ENCODE measurements at regions not wholly inside any gene's neighbourhood (a gene's known extent, or its start where the extent isn't known, plus 50 kb on each side); places are given as distances from the start of the nearest gene placed in this dataset.

GRCh38 chr17:72240333-72240732 is 119.5 kb downstream of the SOX9 start:
- H2AFZ ChIP-seq, result no peak overlapping the region
- H3K9me2 ChIP-seq (ENCODE audit: insufficient read depth), result no peaks in the 10 kb centered on the region
- H3K4me3 ChIP-seq, result no peak overlapping the region
- Mint-ChIP-seq H3K4me3 (no peak overlapping the region), H3K27ac (no peak overlapping the region), H3K4me1 (peaks cover 20% of the 10 kb centered on the region), H3K36me3 (ENCODE audit: low read depth) (peaks cover 7% of the 10 kb centered on the region; the same call in 2 of the 3 replicates), H3K27me3 (ENCODE audit: insufficient read depth, low read depth, poor library complexity) (peaks cover 5% of the 10 kb centered on the region), H3K9me3 (peaks cover 6% of the 10 kb centered on the region; the same call in 2 of the 3 replicates)
- H3K79me2 ChIP-seq (replicated peaks; ENCODE audit: insufficient read depth), result no peaks in the 10 kb centered on the region
- no peaks in the 10 kb centered on the region for H3K36me3 ChIP-seq (ENCODE audit: insufficient read depth)
- peaks cover 13% of the 10 kb centered on the region for H3K4me1 ChIP-seq (ENCODE audit: insufficient read depth)
- no peaks in the 10 kb centered on the region for H4K20me1 ChIP-seq (replicated peaks; ENCODE audit: insufficient read depth)
- H3K4me2 ChIP-seq, result no peak overlapping the region
- no peak for TF ChIP-seq EZH2phosphoT487 (IDR thresholded peaks at IDR 0.05; ENCODE audit: unreplicated experiment)
- TF ChIP-seq, protein P1, sequence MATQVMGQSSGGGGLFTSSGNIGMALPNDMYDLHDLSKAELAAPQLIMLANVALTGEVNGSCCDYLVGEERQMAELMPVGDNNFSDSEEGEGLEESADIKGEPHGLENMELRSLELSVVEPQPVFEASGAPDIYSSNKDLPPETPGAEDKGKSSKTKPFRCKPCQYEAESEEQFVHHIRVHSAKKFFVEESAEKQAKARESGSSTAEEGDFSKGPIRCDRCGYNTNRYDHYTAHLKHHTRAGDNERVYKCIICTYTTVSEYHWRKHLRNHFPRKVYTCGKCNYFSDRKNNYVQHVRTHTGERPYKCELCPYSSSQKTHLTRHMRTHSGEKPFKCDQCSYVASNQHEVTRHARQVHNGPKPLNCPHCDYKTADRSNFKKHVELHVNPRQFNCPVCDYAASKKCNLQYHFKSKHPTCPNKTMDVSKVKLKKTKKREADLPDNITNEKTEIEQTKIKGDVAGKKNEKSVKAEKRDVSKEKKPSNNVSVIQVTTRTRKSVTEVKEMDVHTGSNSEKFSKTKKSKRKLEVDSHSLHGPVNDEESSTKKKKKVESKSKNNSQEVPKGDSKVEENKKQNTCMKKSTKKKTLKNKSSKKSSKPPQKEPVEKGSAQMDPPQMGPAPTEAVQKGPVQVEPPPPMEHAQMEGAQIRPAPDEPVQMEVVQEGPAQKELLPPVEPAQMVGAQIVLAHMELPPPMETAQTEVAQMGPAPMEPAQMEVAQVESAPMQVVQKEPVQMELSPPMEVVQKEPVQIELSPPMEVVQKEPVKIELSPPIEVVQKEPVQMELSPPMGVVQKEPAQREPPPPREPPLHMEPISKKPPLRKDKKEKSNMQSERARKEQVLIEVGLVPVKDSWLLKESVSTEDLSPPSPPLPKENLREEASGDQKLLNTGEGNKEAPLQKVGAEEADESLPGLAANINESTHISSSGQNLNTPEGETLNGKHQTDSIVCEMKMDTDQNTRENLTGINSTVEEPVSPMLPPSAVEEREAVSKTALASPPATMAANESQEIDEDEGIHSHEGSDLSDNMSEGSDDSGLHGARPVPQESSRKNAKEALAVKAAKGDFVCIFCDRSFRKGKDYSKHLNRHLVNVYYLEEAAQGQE (IDR thresholded peaks at IDR 0.05; ENCODE audit: unreplicated experiment), result no peak
- TF ChIP-seq ZNF114 (CRISPR knock-in tag; IDR thresholded peaks at IDR 0.05), result no peak
- TF ChIP-seq JUNB (IDR thresholded peaks at IDR 0.05; ENCODE audit: unreplicated experiment), result no peak
- TF ChIP-seq ETS1 (IDR thresholded peaks at IDR 0.05), result no peak
- TF ChIP-seq EZH2 (IDR thresholded peaks at IDR 0.05; ENCODE audit: low read depth, unreplicated experiment), result no peak
- TF ChIP-seq, protein P2, sequence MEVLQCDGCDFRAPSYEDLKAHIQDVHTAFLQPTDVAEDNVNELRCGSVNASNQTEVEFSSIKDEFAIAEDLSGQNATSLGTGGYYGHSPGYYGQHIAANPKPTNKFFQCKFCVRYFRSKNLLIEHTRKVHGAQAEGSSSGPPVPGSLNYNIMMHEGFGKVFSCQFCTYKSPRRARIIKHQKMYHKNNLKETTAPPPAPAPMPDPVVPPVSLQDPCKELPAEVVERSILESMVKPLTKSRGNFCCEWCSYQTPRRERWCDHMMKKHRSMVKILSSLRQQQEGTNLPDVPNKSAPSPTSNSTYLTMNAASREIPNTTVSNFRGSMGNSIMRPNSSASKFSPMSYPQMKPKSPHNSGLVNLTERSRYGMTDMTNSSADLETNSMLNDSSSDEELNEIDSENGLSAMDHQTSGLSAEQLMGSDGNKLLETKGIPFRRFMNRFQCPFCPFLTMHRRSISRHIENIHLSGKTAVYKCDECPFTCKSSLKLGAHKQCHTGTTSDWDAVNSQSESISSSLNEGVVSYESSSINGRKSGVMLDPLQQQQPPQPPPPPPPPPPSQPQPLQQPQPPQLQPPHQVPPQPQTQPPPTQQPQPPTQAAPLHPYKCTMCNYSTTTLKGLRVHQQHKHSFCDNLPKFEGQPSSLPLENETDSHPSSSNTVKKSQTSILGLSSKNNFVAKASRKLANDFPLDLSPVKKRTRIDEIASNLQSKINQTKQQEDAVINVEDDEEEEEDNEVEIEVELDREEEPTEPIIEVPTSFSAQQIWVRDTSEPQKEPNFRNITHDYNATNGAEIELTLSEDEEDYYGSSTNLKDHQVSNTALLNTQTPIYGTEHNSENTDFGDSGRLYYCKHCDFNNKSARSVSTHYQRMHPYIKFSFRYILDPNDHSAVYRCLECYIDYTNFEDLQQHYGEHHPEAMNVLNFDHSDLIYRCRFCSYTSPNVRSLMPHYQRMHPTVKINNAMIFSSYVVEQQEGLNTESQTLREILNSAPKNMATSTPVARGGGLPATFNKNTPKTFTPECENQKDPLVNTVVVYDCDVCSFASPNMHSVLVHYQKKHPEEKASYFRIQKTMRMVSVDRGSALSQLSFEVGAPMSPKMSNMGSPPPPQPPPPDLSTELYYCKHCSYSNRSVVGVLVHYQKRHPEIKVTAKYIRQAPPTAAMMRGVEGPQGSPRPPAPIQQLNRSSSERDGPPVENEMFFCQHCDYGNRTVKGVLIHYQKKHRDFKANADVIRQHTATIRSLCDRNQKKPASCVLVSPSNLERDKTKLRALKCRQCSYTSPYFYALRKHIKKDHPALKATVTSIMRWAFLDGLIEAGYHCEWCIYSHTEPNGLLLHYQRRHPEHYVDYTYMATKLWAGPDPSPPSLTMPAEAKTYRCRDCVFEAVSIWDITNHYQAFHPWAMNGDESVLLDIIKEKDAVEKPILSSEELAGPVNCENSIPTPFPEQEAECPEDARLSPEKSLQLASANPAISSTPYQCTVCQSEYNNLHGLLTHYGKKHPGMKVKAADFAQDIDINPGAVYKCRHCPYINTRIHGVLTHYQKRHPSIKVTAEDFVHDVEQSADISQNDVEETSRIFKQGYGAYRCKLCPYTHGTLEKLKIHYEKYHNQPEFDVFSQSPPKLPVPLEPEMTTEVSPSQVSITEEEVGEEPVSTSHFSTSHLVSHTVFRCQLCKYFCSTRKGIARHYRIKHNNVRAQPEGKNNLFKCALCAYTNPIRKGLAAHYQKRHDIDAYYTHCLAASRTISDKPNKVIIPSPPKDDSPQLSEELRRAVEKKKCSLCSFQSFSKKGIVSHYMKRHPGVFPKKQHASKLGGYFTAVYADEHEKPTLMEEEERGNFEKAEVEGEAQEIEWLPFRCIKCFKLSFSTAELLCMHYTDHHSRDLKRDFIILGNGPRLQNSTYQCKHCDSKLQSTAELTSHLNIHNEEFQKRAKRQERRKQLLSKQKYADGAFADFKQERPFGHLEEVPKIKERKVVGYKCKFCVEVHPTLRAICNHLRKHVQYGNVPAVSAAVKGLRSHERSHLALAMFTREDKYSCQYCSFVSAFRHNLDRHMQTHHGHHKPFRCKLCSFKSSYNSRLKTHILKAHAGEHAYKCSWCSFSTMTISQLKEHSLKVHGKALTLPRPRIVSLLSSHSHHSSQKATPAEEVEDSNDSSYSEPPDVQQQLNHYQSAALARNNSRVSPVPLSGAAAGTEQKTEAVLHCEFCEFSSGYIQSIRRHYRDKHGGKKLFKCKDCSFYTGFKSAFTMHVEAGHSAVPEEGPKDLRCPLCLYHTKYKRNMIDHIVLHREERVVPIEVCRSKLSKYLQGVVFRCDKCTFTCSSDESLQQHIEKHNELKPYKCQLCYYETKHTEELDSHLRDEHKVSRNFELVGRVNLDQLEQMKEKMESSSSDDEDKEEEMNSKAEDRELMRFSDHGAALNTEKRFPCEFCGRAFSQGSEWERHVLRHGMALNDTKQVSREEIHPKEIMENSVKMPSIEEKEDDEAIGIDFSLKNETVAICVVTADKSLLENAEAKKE (CRISPR knock-in tag; IDR thresholded peaks at IDR 0.05), result no peak
- TF ChIP-seq STAT1 (IDR thresholded peaks at IDR 0.05; ENCODE audit: unreplicated experiment), result no peak
- no peak for TF ChIP-seq ZNF331 (CRISPR knock-in tag; IDR thresholded peaks at IDR 0.05; ENCODE audit: low read depth)
- no peak for TF ChIP-seq POLR2AphosphoS5 (IDR thresholded peaks at IDR 0.05; ENCODE audit: low read depth)
- TF ChIP-seq, protein P3, sequence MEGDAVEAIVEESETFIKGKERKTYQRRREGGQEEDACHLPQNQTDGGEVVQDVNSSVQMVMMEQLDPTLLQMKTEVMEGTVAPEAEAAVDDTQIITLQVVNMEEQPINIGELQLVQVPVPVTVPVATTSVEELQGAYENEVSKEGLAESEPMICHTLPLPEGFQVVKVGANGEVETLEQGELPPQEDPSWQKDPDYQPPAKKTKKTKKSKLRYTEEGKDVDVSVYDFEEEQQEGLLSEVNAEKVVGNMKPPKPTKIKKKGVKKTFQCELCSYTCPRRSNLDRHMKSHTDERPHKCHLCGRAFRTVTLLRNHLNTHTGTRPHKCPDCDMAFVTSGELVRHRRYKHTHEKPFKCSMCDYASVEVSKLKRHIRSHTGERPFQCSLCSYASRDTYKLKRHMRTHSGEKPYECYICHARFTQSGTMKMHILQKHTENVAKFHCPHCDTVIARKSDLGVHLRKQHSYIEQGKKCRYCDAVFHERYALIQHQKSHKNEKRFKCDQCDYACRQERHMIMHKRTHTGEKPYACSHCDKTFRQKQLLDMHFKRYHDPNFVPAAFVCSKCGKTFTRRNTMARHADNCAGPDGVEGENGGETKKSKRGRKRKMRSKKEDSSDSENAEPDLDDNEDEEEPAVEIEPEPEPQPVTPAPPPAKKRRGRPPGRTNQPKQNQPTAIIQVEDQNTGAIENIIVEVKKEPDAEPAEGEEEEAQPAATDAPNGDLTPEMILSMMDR (conservative IDR thresholded peaks at IDR 0.05; ENCODE audit: low read depth in 2 of 2), result no peak
- H3F3A ChIP-seq (replicated peaks; ENCODE audit: low read depth), result no peaks in the 10 kb centered on the region
- no peak overlapping the region for H3K27ac ChIP-seq (ENCODE audit: low read depth)
- DNase-seq (ENCODE audit: low spot score) (no peak), ATAC-seq (no peak)
- H3K27me3 ChIP-seq (ENCODE audit: insufficient read depth), result no peaks in the 10 kb centered on the region

Data from GM23338 (cell line).